SK-MEL-5 (cell line): ENCODE measurements at regions not wholly inside any gene's neighbourhood (a gene's known extent, or its start where the extent isn't known, plus 50 kb on each side); places are given as distances from the start of the nearest gene placed in this dataset.
"Not testable (repeated sequence)": the region's sequence is repeated elsewhere in the genome, so short reads cannot be mapped to it uniquely, and the experiment has no call there.

ENCODE experiments used
- DNase-seq: peaks from one replicate; pipeline ENCODE4 v3.0.0-alpha.2; 2016; ENCODE audit warnings: low read depth, low spot score
- in situ Hi-C: cut with HindIII; loops from 2 replicates; pipeline ENCODE4 v1.10.0; 2016; ENCODE audit warnings: low sequenced_read_pairs, high pct_unique_total_duplicates, low pct_unique_long_range_greater_than_20kb

GRCh38 chr2:120647487-120647886 is 88.2 kb upstream of the GLI2 start:
- in situ Hi-C loops: no loop called here
- no peak for DNase-seq

GRCh38 chr2:120649381-120649780 is 86.3 kb upstream of the GLI2 start:
- DNase-seq, in situ Hi-C loops: not testable (repeated sequence)

DNA sequence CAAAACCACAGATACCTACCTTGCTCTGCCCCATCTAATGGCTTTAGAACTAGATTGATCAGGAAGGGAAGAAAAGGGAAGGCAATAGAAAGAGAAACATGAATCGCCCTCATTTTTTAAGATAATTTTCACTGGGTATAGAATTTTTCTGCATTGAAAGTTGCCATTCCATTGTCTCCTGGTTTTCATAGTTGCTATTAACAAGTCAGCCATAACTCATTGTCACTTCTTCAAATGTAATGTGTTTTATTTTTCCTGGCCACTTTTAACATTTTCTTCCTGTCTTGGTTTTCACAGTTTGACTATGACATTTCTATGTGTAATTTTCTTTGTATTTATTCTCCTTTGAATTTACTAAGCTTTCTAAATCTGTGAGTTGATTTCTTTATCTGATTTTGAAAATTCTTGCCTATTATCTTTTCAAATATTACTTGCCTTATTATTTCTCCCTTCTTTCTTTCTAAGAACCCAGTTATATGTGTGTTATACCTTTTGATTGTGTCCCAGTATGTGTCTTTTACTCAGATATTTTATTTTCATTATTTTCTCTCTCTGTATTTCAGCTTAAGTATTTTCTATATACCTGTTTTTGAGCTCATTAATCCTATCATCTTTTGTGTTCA is 85.5 kb upstream of the GLI2 start:
- DNase-seq: no peak
- in situ Hi-C loops: no loop called here

- no peak for DNase-seq
- in situ Hi-C loops: no loop called here
These were observed 83.8 kb upstream of the GLI2 start for GRCh38 chr2:120651818-120652217.

DNA sequence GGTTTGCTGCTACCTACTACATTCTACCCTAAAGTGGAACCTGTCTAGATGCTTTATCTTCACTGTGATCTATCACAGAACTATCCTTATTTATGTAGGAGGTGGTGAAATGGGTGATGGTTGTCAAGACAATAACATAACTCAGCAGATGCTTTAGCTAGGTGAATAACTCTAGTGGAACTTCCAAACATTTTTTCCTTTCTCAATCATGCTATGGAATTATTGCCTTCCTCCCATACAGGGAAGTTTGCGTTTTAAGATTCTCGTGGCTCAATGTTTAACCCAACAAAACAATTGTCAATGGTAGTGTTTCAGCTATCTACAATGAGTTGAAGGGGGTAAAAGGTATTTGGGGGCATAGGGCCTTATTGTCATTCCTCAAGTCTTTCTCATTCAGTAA is 82.6 kb upstream of the GLI2 start:
- no peak for DNase-seq
- in situ Hi-C loops: no loop called here

- DNase-seq: no peak
- in situ Hi-C loops: no loop called here
These were observed 81.8 kb upstream of the GLI2 start for GRCh38 chr2:120653871-120654270.

DNA sequence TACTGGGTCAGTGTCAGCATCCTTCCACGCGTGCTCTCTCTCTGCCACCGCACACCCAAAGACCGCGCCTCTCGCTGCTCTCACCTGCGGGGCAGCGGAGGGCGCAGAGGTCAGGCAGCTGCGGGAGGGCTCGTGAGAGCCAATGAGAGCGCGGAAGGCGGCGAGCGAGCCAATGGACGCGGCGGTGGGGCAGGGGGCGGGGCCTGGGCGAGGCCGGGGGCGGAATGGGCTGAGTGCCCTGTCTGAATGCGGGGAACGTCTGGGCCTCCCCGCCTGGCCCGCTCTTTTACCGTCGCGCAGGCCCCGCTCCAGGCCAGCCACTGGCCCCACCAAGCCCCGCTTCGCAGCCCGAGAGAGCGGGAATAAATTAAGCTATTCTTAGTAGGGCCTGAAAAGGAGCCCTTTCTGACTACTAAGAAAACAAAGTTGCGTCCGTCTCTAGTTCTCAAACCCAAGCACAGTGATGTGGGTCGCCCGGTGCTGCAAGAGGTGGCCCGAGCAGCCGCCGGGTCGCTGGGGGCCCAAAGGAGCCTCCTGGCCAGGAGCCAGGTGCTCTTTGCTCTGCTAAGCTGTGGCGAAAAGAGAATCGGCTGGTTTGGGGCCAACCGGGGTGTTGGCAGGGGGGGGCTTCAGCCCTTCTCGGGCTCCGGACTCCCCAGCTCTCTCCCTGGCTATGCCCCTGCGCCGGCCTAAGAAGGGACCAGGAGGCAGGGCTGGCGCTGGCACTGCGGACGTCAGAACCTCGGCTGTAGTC is 81.1 kb upstream of the GLI2 start:
- no peak for DNase-seq
- in situ Hi-C loops: no loop called here

- no peak for DNase-seq
- in situ Hi-C loops: no loop called here
These were observed 79.3 kb upstream of the GLI2 start for GRCh38 chr2:120656273-120656950.

GRCh38 chr2:120658042-120658769 is 77.5 kb upstream of the GLI2 start:
- no peak for DNase-seq
- in situ Hi-C loops: no loop called here

DNA sequence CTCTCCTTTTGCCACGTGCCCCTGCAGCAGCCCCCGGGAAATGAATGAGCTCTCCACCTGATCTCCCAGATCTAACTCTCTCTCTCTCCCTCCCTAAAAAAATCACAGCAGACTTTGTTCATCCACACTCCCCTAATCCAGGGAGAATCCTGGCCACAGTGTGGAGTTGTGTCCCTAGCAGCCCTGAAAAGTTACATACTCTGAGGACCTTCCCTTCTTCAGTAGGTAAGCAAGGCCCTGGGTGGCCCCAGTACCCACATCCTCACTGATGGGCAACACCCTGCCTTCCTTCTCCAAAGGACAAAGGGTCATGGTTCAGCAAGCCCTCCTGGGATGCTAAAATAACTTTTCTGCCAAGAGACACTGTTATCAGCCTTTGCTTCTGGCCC is 76.9 kb upstream of the GLI2 start:
- no peak for DNase-seq
- in situ Hi-C loops: no loop called here

DNA sequence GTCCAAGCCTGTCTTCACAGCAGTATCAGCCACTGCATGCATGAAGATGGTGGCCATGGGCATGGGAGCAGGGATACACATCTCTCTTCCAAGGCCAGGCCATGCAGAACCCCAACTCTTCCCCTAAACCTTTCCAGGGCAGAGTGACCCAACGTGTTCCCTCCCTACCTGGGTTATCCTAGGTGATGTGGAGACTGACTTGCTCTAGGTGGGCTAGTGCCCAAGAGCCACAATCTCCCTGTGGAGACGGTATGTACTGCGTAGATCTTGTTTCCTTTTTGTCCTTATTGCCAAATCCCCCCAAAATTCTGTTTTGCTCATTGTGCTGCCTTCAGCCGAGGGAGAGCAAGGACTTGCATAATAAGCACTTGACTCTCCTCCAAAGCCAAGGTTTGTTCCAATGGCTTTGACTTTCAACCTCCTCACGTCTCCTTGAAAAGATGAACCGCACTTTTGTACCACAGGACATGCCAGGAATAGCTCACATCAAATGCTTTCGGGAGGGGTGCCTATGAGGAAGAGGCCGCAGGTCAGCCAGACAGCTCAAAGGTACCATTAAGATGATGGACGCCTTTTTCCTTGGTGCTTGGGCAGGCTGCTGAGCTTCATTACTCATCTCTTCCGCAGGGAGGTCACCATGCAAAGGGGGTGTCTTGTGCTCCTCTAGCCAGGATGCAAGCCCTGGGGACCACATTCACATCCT is 76.2 kb upstream of the GLI2 start:
- DNase-seq: no peak
- in situ Hi-C loops: no loop called here

DNA sequence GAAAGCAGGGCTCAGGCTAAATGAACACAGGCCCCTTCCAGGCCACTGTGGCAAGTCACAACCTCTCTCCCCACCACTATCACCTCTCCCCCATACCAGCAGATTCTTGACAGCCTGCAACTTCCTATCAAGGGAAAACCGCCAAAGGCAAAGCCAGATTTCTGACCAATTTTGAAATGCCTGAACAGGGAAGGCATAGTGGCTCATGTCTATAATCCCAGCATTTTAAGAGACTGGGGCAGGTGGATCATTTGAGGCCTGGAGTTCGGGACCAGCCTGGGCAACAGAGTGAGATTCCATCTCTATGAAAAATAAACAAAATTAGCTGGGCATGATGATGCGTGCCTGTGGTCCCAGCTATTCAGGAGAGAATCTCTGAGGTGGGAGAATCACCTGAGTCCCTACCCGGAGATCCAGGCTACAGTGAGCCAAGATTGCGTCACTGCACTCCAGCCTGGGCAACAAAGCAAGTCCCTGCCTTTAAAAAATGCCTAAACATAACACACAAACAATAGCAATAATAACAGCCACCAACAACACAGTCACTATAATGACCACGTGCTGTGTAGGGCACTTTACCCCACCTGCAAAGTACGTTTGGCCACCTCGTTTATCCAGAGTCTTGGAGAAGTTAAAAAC is 75.5 kb upstream of the GLI2 start:
- in situ Hi-C loops: no loop called here

DNA sequence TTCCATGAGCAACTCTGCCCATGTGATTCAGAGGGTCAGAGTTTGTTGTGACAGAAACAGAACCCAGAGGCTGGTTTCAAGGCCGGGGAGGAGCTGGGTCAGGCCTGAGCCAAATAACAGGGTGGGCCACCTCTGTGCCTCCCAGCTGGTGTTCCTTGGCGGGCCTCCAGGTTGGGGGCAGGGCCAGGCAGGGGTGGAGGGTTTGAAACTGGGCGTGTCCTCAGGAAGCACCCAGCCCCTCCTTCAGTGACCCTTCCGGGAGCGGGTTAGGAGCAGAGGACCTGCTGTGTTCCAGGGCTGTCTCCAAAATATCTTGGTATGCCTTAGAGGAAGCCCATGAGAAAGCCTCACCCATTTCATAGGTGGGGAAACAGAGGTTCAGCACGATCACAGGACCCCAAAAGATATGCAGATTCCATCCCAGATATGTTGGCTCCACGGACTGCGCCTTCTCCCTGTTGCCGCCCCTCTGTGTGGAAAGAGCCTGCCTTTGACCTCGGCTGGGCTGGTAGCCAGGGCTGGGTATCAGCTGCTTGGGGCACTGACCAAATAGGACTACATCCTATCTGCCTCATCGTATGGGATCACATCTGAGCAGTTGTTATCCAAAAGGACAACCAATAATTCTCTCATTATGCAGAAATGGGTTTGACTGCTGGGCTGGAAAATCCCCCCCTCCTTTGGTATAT is 74.8 kb upstream of the GLI2 start:
- in situ Hi-C loops: no loop called here
- no peak for DNase-seq

More for the DNA sequence above, 75.5 kb upstream of the GLI2 start:
- no peak for DNase-seq

DNA sequence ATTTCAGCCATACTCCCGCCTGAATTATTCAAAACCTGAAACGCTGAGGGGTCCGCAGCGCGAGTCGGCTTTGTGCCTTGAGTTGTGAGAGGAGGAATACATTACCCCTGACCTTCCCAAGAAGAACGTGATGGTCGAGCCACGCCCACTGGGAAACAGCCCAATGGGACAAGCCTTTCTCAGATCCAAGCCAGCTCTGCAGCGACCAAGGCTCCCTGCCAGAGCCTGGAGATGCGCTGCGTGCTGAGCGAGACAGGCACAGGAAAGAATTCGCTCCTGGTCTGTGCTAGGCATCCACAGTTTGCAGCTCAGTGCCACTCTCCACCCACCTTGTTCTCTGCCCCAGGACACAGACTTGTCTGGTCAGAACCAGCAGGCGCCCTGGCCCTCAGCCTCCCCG is 74.1 kb upstream of the GLI2 start:
- in situ Hi-C loops: no loop called here
- DNase-seq: no peak

DNA sequence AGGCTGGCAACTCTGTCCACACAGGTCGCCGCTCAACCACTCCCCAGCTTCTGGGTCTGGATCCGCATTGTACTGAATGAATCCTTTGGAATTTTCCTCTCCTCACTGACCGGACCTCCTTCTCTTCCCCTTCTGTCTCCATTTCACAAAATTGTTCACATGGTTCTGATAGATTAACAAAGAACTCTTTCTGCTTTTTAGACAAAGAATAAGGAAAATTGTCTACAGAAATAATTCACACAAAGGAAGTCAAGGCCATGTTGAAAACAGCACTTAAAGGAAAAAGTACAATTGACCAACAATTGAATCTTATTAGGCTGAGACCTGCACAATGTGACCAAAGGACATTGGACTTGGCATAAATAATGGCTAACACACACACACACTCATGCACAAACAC is 73.6 kb upstream of the GLI2 start:
- in situ Hi-C loops: no loop called here
- DNase-seq: no peak

- in situ Hi-C loops: no loop called here
- DNase-seq: no peak
These were observed 72.9 kb upstream of the GLI2 start for GRCh38 chr2:120662746-120663145.

DNA sequence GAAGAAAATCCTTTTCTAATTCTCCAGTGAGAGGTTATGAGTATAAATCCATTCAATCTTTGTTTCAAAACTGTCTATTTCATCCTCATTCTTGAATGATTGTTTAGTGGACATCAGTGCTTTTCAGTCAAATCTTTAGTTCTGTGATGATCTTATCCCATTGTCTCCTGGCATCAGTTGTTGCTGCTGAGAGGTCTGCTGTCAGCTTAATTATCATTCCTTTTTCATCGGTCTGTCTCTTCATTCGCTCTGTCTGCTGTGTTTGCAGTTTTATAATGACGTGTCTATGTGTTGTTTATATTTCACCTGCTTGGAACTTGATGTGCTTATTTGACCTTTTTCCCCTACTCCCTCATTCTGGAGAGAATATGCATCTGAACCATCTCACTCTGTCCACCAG is 69.2 kb upstream of the GLI2 start:
- in situ Hi-C loops: no loop called here

More for the DNA sequence above, 69.2 kb upstream of the GLI2 start:
- DNase-seq: no peak
